ENCODE measurements at regions not wholly inside any gene's neighbourhood (a gene's known extent, or its start where the extent isn't known, plus 50 kb on each side); places are given as distances from the start of the nearest gene placed in this dataset.

GRCh38 chr12:72723732-72724131 lies 451.6 kb downstream of the TRHDE start:
- in situ Hi-C loops (cut with MboI; ENCODE audit: low pct_unique_long_range_greater_than_20kb, low sequenced_read_pairs, unreplicated experiment) = no loop called here

GRCh38 chr12:72729451-72730010 lies 457.4 kb downstream of the TRHDE start:
- in situ Hi-C loops (cut with MboI; ENCODE audit: low pct_unique_long_range_greater_than_20kb, low sequenced_read_pairs, unreplicated experiment) = no loop called here
- no peak for TF ChIP-seq CTCF (IDR thresholded peaks at IDR 0.05; ENCODE audit: extremely low read depth, insufficient read depth, missing control alignments)
- no peak for DNase-seq (ENCODE audit: low spot score)

More at GRCh38 chr12:72723732-72724131, 451.6 kb downstream of the TRHDE start:
- no peak for DNase-seq (ENCODE audit: low spot score)
- no peak for TF ChIP-seq CTCF (IDR thresholded peaks at IDR 0.05; ENCODE audit: extremely low read depth, insufficient read depth, missing control alignments)

- no peak for TF ChIP-seq CTCF (IDR thresholded peaks at IDR 0.05; ENCODE audit: extremely low read depth, insufficient read depth, missing control alignments)
- DNase-seq (ENCODE audit: low spot score) = no peak
- in situ Hi-C loops (cut with MboI; ENCODE audit: low pct_unique_long_range_greater_than_20kb, low sequenced_read_pairs, unreplicated experiment) = no loop called here
Observed at GRCh38 chr12:72734581-72734980, 462.4 kb downstream of the TRHDE start.

- TF ChIP-seq CTCF (IDR thresholded peaks at IDR 0.05; ENCODE audit: extremely low read depth, insufficient read depth, missing control alignments) = no peak
- DNase-seq (ENCODE audit: low spot score) = no peak
- in situ Hi-C loops (cut with MboI; ENCODE audit: low pct_unique_long_range_greater_than_20kb, low sequenced_read_pairs, unreplicated experiment) = no loop called here
Observed at GRCh38 chr12:72738811-72739210, 466.6 kb downstream of the TRHDE start.

GRCh38 chr12:72740064-72740463 lies 467.9 kb downstream of the TRHDE start:
- in situ Hi-C loops (cut with MboI; ENCODE audit: low pct_unique_long_range_greater_than_20kb, low sequenced_read_pairs, unreplicated experiment) = no loop called here
- TF ChIP-seq CTCF (IDR thresholded peaks at IDR 0.05; ENCODE audit: extremely low read depth, insufficient read depth, missing control alignments) = no peak
- no peak for DNase-seq (ENCODE audit: low spot score)

GRCh38 chr12:72742568-72742967 lies 470.4 kb downstream of the TRHDE start:
- in situ Hi-C loops (cut with MboI; ENCODE audit: low pct_unique_long_range_greater_than_20kb, low sequenced_read_pairs, unreplicated experiment) = no loop called here
- DNase-seq (ENCODE audit: low spot score) = no peak
- no peak for TF ChIP-seq CTCF (IDR thresholded peaks at IDR 0.05; ENCODE audit: extremely low read depth, insufficient read depth, missing control alignments)

GRCh38 chr12:72746048-72746447 lies 473.9 kb downstream of the TRHDE start:
- no peak for TF ChIP-seq CTCF (IDR thresholded peaks at IDR 0.05; ENCODE audit: extremely low read depth, insufficient read depth, missing control alignments)
- in situ Hi-C loops (cut with MboI; ENCODE audit: low pct_unique_long_range_greater_than_20kb, low sequenced_read_pairs, unreplicated experiment) = no loop called here
- no peak for DNase-seq (ENCODE audit: low spot score)

All from GM13977 (cell line).